IPS DF 6.9 (cell line): ENCODE measurements at regions not wholly inside any gene's neighbourhood (a gene's known extent, or its start where the extent isn't known, plus 50 kb on each side); places are given as distances from the start of the nearest gene placed in this dataset.
A peak's percentile ranks its signal among the peaks of the same experiment; 100 is the strongest.

Experiments
- DNase-seq: peaks from one replicate; pipeline ENCODE4 v3.0.0-alpha.2; 2013; ENCODE audit warnings: low read depth, low spot score
- H3K27ac ChIP-seq: one replicate; pipeline ENCODE4 v1.5.1; 2013; ENCODE audit warnings: low read length, control low read depth
- H3K27me3 ChIP-seq: 2 replicates; pipeline ENCODE4 v1.6.1; 2013; ENCODE audit warnings: mild to moderate bottlenecking, low read length; ENCODE audit not compliant: control insufficient read depth, insufficient read depth
- H3K36me3 ChIP-seq: 2 replicates; pipeline ENCODE4 v1.6.1; 2013; ENCODE audit warnings: low read length; ENCODE audit not compliant: control insufficient read depth, insufficient read depth
- H3K4me1 ChIP-seq: 2 replicates; pipeline ENCODE4 v1.6.1; 2013; ENCODE audit warnings: low read length; ENCODE audit not compliant: control insufficient read depth, insufficient read depth
- H3K4me3 ChIP-seq: 2 replicates; pipeline ENCODE4 v1.5.1; 2013; ENCODE audit warnings: mild to moderate bottlenecking, low read length
- H3K9me3 ChIP-seq: 2 replicates; pipeline ENCODE4 v1.6.1; 2013; ENCODE audit warnings: low read length, inconsistent platforms; ENCODE audit not compliant: control insufficient read depth, insufficient read depth
- WGBS: extraction: QIAGEN DNeasy Blood & Tissue Kit; methylation state at CpG from one replicate; pipeline ENCODE4 v1.1.7; 2013; ENCODE audit warnings: mixed read lengths, missing lambda C conversion rate; ENCODE audit not compliant: insufficient read length, insufficient coverage; 5-methylcytosine and 5-hydroxymethylcytosine counted together

DNA sequence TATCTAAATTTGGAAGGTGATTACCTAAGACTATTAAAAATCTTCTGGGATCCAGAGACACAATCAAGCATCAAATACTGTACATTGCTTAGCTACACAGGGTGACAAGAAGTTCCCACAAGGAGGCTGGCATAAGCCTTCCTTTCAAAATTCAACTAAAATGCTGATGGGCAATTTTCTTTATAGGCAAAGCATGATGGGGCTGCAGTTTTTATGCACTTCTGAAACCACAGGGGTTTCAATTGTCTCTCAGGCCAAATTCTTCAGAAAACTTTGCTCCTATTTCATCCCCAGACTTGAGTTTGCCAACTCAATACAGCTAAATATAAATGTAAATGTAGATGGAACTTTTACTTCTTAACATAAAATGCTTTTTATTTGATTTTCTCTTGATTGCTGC is 241.6 kb downstream of the ZPLD1 start:
- Histone ChIP-seq H3K27ac (no peak overlapping the region), H3K4me1 (peaks cover 2% of the 10 kb centered on the region; the same call in 1 of the 2 replicates), H3K27me3 (no peaks in the 10 kb centered on the region), H3K4me3 (no peak overlapping the region), H3K9me3 (no peaks in the 10 kb centered on the region), H3K36me3 (no peaks in the 10 kb centered on the region)
- no peak for DNase-seq

DNA sequence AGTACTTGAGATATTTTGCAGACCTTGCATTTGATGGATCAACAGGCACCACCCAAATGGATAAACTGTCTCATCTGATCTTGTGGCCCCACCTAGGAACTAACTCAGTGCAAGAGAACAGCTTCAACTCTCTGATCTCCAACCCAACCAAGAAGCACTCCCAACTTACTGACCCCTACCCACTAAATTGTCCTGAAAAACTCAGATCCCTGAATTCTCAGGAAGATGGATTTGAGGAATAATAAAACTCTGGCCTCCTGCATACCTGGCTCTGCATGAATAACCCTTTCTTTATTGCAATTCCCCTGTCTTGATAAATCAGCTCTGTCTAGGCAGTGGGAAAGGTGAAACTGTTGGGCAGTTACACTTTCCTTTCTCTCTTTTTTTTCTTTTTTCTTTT is 247.9 kb downstream of the ZPLD1 start:
- Histone ChIP-seq H3K4me1 (peaks cover 2% of the 10 kb centered on the region; the same call in 1 of the 2 replicates), H3K27ac (no peak overlapping the region), H3K36me3 (no peaks in the 10 kb centered on the region), H3K27me3 (no peaks in the 10 kb centered on the region), H3K9me3 (no peaks in the 10 kb centered on the region), H3K4me3 (no peak overlapping the region)
- no peak for DNase-seq

DNA sequence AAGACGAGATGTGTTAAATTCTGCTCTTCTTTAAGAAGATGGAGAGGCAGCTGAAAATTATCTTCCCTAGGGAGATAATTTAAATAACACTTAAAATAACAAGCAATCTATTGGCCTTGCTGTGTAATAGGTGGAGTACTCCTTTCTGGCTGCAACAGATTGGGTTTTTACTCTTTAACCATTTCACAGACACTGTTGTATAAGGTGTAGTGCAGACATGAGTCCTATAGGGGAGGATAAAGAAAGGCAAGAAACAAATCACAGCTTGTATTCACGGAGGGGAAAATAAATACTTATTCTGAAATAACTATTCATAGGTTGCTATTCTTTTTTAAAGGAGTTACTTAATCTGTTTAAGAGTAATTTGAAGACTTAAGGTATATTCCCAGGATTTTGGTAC is 252.0 kb downstream of the ZPLD1 start:
- Histone ChIP-seq H3K36me3 (no peaks in the 10 kb centered on the region), H3K27me3 (no peaks in the 10 kb centered on the region), H3K4me3 (no peak overlapping the region), H3K9me3 (no peaks in the 10 kb centered on the region), H3K4me1 (peaks cover 2% of the 10 kb centered on the region; the same call in 1 of the 2 replicates), H3K27ac (no peak overlapping the region)
- no CpG with 5 or more reads among the region's 2 CpGs for WGBS
- DNase-seq = no peak

DNA sequence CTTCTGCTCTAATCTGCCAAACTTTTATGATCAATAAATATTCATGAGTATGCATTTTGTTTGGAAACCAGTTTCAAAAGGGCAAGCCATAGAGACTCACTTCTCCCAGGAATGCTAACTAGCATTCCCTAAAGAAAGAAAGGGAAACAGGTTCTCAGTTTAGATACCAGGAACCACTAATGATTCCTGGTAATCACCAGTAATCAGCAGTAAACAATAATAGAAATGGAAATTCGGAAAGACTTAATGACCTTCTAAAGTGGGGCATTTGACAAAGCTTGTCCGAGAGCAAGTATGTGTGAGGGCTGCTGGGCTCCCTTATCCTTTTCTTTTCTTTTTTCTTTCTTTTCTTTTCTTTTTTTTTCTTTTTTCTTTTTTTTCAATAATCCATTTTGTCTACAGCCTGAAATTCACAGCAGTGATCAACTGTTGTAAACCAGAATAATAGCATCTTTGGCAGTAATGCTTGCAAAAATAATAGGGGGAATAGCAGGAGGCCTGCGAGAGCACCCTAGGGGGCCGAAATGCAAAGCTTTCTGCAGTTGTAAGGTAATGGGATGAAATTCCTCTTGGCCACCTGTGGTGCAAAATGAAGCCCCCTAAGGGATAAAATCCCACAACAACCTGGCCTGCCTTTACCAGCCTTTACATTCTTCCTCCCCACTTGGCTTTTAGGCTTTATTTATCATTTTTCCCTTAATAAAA is 253.2 kb downstream of the ZPLD1 start:
- Histone ChIP-seq H3K4me3 (no peak overlapping the region), H3K36me3 (no peaks in the 10 kb centered on the region), H3K27ac (no peak overlapping the region), H3K27me3 (no peaks in the 10 kb centered on the region), H3K9me3 (no peaks in the 10 kb centered on the region), H3K4me1 (peaks cover 2% of the 10 kb centered on the region; the same call in 1 of the 2 replicates)
- WGBS = no CpG with 5 or more reads among the region's 4 CpGs
- peak; percentile 16 for DNase-seq

DNA sequence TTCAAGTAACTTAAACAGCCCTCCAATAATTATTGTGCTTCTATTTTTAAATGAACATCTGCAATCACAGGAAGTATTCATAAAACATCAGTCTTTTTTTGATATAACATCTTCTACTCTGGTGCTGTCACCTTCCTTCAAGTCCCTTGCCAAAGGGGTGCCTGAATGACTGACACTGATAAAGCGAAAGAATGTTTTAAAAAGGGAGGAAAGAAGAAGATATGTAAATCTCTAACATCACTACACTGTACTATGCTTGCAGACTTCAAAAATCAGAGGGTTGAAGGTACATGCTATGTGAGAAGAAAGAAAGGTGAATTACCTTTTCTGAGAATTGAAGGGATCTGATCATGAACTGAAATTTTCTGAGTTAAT is 253.7 kb downstream of the ZPLD1 start:
- Histone ChIP-seq H3K9me3 (no peaks in the 10 kb centered on the region), H3K36me3 (no peaks in the 10 kb centered on the region), H3K4me1 (peaks cover 2% of the 10 kb centered on the region; the same call in 1 of the 2 replicates), H3K27ac (no peak overlapping the region), H3K4me3 (no peak overlapping the region), H3K27me3 (no peaks in the 10 kb centered on the region)
- no CpG with 5 or more reads among the region's 1 CpG for WGBS
- no peak for DNase-seq

DNA sequence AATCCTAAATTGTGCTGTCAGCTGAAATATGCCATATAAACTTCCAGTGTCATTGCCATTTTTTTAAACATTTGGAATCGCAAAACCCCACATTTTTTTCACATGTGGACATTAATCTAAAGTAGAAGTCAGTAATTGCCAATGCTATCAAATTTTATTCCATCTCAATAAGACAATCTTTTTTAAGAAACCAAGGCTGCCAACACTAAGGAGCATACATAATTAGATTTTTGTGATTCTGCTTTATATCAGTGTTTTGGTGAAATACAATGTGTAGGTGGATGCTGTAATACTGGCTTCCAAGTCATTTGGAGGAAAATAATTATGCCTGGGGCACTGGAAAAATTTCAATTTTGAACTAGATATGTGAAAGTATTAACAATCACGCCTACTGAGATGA is 256.7 kb downstream of the ZPLD1 start:
- Histone ChIP-seq H3K36me3 (no peaks in the 10 kb centered on the region), H3K27ac (no peak overlapping the region), H3K4me3 (no peak overlapping the region), H3K9me3 (no peaks in the 10 kb centered on the region), H3K27me3 (no peaks in the 10 kb centered on the region), H3K4me1 (peaks cover 2% of the 10 kb centered on the region; the same call in 1 of the 2 replicates)
- DNase-seq = no peak
- no CpG with 5 or more reads among the region's 2 CpGs for WGBS

DNA sequence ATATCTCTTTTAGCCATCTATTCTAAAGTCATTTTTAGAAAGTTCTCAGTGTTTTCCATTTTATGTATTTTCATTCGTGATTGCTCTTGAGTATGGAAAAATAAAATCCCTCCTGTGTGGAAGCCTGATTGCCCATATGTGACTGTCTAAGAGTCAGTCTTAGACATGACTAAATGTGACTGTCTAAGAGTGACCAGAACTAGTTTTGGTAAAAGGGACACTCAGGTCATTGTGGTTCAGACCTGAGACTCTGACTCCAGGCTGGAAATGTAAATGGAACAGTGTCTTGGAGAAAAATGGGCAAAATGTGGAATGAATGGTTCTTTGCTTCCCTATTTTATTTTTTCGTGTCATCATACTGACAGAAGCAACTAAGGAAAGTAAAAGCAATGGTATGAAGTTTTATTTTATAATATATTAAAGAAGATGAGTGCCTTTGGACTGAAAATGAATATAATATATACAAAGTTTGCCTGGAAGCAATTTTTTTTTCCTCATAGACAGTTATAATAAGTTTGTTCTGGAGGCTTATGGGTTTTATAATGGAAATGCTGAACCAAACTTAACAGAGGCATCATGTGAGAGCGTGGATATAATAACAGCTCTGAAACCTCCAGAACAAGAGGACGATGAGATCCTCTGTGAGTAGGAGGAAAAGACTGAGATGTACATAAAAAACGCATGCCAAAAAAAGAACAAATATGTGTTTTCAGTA is 264.4 kb downstream of the ZPLD1 start:
- Histone ChIP-seq H3K27ac (no peak overlapping the region), H3K4me3 (no peak overlapping the region), H3K36me3 (no peaks in the 10 kb centered on the region), H3K4me1 (no peaks in the 10 kb centered on the region), H3K27me3 (no peaks in the 10 kb centered on the region), H3K9me3 (no peaks in the 10 kb centered on the region)
- WGBS = no CpG with 5 or more reads among the region's 5 CpGs
- DNase-seq = no peak

DNA sequence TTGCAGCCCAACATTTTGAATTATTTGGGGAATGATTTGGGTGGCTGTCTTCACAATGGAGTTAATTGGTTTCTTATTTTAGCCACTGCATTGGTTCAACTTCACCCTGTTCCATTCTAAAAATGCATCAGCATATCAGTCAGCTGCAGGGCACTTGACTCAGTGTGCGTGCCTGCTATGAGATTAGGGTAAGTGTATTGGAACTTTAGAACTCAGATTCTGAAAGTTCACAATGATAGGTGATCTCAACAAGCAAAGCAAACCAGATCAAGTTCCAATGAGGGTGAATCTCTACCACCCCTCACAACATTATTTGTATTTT is 265.0 kb downstream of the ZPLD1 start:
- no peak for DNase-seq
- H3K36me3 ChIP-seq = no peaks in the 10 kb centered on the region
- no peaks in the 10 kb centered on the region for H3K9me3 ChIP-seq
- no peaks in the 10 kb centered on the region for H3K4me1 ChIP-seq
- H3K27ac ChIP-seq = no peak overlapping the region
- WGBS = no CpG with 5 or more reads among the region's 1 CpG
- H3K4me3 ChIP-seq = no peak overlapping the region
- H3K27me3 ChIP-seq = no peaks in the 10 kb centered on the region

DNA sequence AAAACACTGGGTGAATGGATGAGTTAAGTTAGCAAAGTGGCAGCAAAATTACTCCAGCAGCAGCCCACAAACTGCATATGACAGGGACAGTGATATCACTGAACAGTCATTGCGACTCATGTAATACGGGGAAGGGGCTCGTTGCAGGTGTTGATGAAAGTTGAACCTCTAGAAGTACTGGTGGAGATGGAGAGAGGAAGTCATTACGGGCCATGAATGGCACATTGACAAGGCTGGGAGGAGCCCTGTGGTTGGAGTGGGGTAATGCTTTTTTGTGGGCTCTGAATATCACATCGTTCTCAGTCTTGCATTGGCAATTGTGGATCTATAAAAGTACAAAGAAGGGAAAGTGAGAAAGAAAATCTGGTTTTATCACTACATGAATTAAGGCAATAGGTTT is 278.1 kb downstream of the ZPLD1 start:
- H3K4me1 ChIP-seq = no peaks in the 10 kb centered on the region; the same call in 1 of the 2 replicates
- DNase-seq = no peak
- no peaks in the 10 kb centered on the region for H3K9me3 ChIP-seq
- no peaks in the 10 kb centered on the region for H3K27me3 ChIP-seq
- no peak overlapping the region for H3K4me3 ChIP-seq
- H3K36me3 ChIP-seq = no peaks in the 10 kb centered on the region
- no CpG with 5 or more reads among the region's 5 CpGs for WGBS
- no peak overlapping the region for H3K27ac ChIP-seq

DNA sequence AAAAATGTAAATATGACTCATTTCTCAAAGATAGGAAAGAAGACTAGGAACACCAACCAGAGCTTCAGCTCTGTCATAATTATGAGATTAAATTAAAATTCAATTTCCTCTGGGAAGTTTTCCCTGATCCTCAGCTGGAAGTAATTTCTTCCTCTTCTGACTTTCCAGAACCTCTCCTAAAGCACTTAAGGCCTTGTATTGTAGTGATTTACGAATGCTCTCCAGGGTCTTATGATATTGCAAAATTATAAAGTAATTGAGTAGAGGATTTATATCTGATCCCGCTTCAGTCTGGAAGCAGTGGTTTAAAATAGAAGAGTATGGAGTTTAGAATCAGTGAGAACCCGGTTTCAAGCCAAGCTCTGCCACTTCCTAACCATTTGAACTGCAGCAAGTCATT is 279.8 kb downstream of the ZPLD1 start:
- Histone ChIP-seq H3K27me3 (no peaks in the 10 kb centered on the region), H3K4me3 (no peak overlapping the region), H3K9me3 (no peaks in the 10 kb centered on the region), H3K4me1 (no peaks in the 10 kb centered on the region; the same call in 1 of the 2 replicates), H3K27ac (no peak overlapping the region), H3K36me3 (no peaks in the 10 kb centered on the region)
- DNase-seq = no peak
- WGBS = no CpG with 5 or more reads among the region's 3 CpGs
